Neural cell (in vitro differentiated cells): ENCODE measurements at regions not wholly inside any gene's neighbourhood (a gene's known extent, or its start where the extent isn't known, plus 50 kb on each side); places are given as distances from the start of the nearest gene placed in this dataset.

Experiments used
- CTCF ChIP-seq: fragments of 450-650 bp; IDR thresholded peaks from 2 replicates; pipeline ENCODE4 v1.5.1; 2014; ENCODE audit warnings: antibody characterized with exemption, mild to moderate bottlenecking, moderate library complexity; ENCODE audit not compliant: poor library complexity, severe bottlenecking
- EP300 ChIP-seq: fragments of 450-650 bp; conservative IDR thresholded peaks from 2 replicates; pipeline ENCODE4 v1.6.1; 2014; ENCODE audit warnings: antibody characterized with exemption, mild to moderate bottlenecking, moderate library complexity; ENCODE audit not compliant: poor library complexity, severe bottlenecking
- MXI1 ChIP-seq: fragments of 450-650 bp; conservative IDR thresholded peaks from 2 replicates; pipeline ENCODE4 v1.6.1; 2014; ENCODE audit warnings: antibody characterized with exemption, mild to moderate bottlenecking; ENCODE audit not compliant: poor library complexity, severe bottlenecking
- POLR2AphosphoS5 ChIP-seq: IDR thresholded peaks from 2 replicates; pipeline ENCODE4 v1.6.1; 2012
- TAF1 ChIP-seq: IDR thresholded peaks from 2 replicates; pipeline ENCODE4 v1.6.1; 2012; ENCODE audit warnings: low read depth

- TF ChIP-seq CTCF (no peak), TAF1 (no peak), EP300 (no peak), MXI1 (no peak), POLR2AphosphoS5 (no peak)
These were observed 575.5 kb downstream of the PLPP3 start for GRCh38 chr1:56003846-56004245.
